K562 (cell line): ENCODE measurements at regions not wholly inside any gene's neighbourhood (a gene's known extent, or its start where the extent isn't known, plus 50 kb on each side); places are given as distances from the start of the nearest gene placed in this dataset.
A peak's percentile ranks its signal among the peaks of the same experiment; 100 is the strongest.

Experiments
- E2F8 ChIP-seq: fragments of 450-650 bp; IDR thresholded peaks from 2 replicates; pipeline ENCODE4 v1.7.1; 2018; ENCODE audit warnings: mild to moderate bottlenecking, low read depth; ENCODE audit not compliant: partially characterized antibody
- GATA2 ChIP-seq: sonication (generic); formaldehyde crosslinking; IDR thresholded peaks from 2 replicates; pipeline ENCODE4 v1.4.0; 2020; ENCODE audit warnings: mild to moderate bottlenecking, missing genetic modification reagents
- HNRNPUL1 ChIP-seq: fragments of 200-400 bp; formaldehyde crosslinking; IDR thresholded peaks from 2 replicates; pipeline ENCODE4 v1.6.1; 2017; ENCODE audit warnings: low read length
- KDM4B ChIP-seq, 2 experiments: fragments of 450-650 bp in 1 of 2; sonication (generic) in 1 of 2; IDR thresholded peaks; 2 replicates each; pipeline ENCODE4 v1.6.1; 2016 to 2017; ENCODE audit warnings: borderline replicate concordance in 2 of 2, antibody characterized with exemption in 1 of 2, low read depth in 1 of 2, mild to moderate bottlenecking in 1 of 2
- MAFG ChIP-seq: fragments of 450-650 bp; conservative IDR thresholded peaks from 2 replicates; pipeline ENCODE4 v1.6.1; 2016; ENCODE audit warnings: missing genetic modification characterization, missing compliant biosample characterization
- MCM5 ChIP-seq: fragments of 450-650 bp; IDR thresholded peaks from 2 replicates; pipeline ENCODE4 v1.6.1; 2016; ENCODE audit warnings: low read depth
- NCOA1 ChIP-seq: fragments of 450-650 bp; IDR thresholded peaks from 2 replicates; pipeline ENCODE4 v1.6.1; 2016; ENCODE audit warnings: low read depth
- RNF2 ChIP-seq: sonication (generic); IDR thresholded peaks from 2 replicates; pipeline ENCODE4 v1.6.1; 2016
- SIN3A ChIP-seq, 2 experiments: fragments of 150-350 bp in 1 of 2; IDR thresholded peaks; 2 replicates each; pipeline ENCODE4 v1.6.1; 2011 to 2016; ENCODE audit warnings: borderline replicate concordance in 2 of 2, low read depth in 2 of 2, low read length in 2 of 2, mild to moderate bottlenecking in 2 of 2, moderate library complexity in 2 of 2; ENCODE audit not compliant: control insufficient read depth in 1 of 2
- SMARCA4 ChIP-seq: fragments of 450-650 bp; IDR thresholded peaks from 2 replicates; pipeline ENCODE4 v1.6.1; 2016
- TCF7L2 ChIP-seq: fragments of 150-350 bp; IDR thresholded peaks from 2 replicates; pipeline ENCODE4 v1.6.1; 2016; ENCODE audit warnings: low read depth, mild to moderate bottlenecking, low read length, moderate library complexity
- TEAD1 ChIP-seq, 2 experiments: fragments of 450-650 bp in 1 of 2; sonication (generic) in 1 of 2; formaldehyde crosslinking; IDR thresholded peaks; 2 replicates each; pipeline versions ENCODE4 v1.4.0 to v1.8.0; 2020 to 2022; ENCODE audit warnings: mild to moderate bottlenecking in 2 of 2, missing genetic modification reagents in 1 of 2
- TFAP4 ChIP-seq: sonication (generic); formaldehyde crosslinking; IDR thresholded peaks from 2 replicates; pipeline ENCODE4 v1.8.0; 2022; ENCODE audit warnings: missing genetic modification reagents, mild to moderate bottlenecking, moderate library complexity, borderline replicate concordance
- TOE1 ChIP-seq, 2 experiments: fragments of 450-650 bp in 1 of 2; sonication (generic) in 1 of 2; formaldehyde crosslinking in 1 of 2; IDR thresholded peaks; 2 replicates each; pipeline versions ENCODE4 v1.7.1 to v1.8.0; 2016 to 2022; ENCODE audit warnings: borderline replicate concordance in 2 of 2, mild to moderate bottlenecking in 2 of 2, antibody characterized with exemption in 1 of 2, inconsistent platforms in 1 of 2, low read depth in 1 of 2, missing genetic modification reagents in 1 of 2, moderate library complexity in 1 of 2
- TRIM24 ChIP-seq, 2 experiments: fragments of 450-650 bp; IDR thresholded peaks; 2 replicates each; pipeline ENCODE4 v1.6.1; 2016
- TSC22D4 ChIP-seq: fragments of 450-650 bp; IDR thresholded peaks from 2 replicates; pipeline ENCODE4 v1.6.1; 2016; ENCODE audit warnings: missing genetic modification characterization, missing biosample characterization, control low read depth
- VEZF1 ChIP-seq: fragments of 200-800 bp; sonication (Bioruptor generic); IDR thresholded peaks from 2 replicates; pipeline ENCODE4 v1.6.1; 2017; ENCODE audit warnings: missing genetic modification characterization, missing compliant biosample characterization
- ZFX ChIP-seq: sonication (generic); formaldehyde crosslinking; IDR thresholded peaks from 2 replicates; pipeline ENCODE4 v1.8.0; 2022; ENCODE audit warnings: mild to moderate bottlenecking, missing genetic modification reagents, moderate library complexity
- ZNF217 ChIP-seq: sonication (generic); formaldehyde crosslinking; IDR thresholded peaks from 2 replicates; pipeline ENCODE4 v1.8.0; 2022; ENCODE audit warnings: mild to moderate bottlenecking, missing genetic modification reagents
- ZNF280A ChIP-seq: fragments of 450-650 bp; IDR thresholded peaks from 2 replicates; pipeline ENCODE4 v1.6.1; 2018; ENCODE audit warnings: mild to moderate bottlenecking, low read depth; ENCODE audit not compliant: partially characterized antibody
- ZNF41 ChIP-seq: fragments of 250-450 bp; sonication (Bioruptor Pico); conservative IDR thresholded peaks from 2 replicates; pipeline ENCODE4 v1.4.0; 2020; ENCODE audit warnings: mild to moderate bottlenecking

- no peak for TF ChIP-seq E2F8
- TF ChIP-seq TOE1 (IDR thresholded peaks at IDR 0.05; ENCODE audit: borderline replicate concordance), result peak; percentile 32; the same call in 1 of the 2 replicates
- no peak for TF ChIP-seq TOE1 (CRISPR knock-in tag; IDR thresholded peaks at IDR 0.05; ENCODE audit: borderline replicate concordance, low read depth)
- TF ChIP-seq NCOA1, result peak; percentile 62; the same call in 1 of the 2 replicates
- peak; percentile 83 to 88 for TF ChIP-seq TRIM24 (IDR thresholded peaks at IDR 0.05)
- TF ChIP-seq MAFG, result peak; percentile 64; the same call in 1 of the 2 replicates
- TF ChIP-seq TSC22D4 (tag), result no peak
- no peak for TF ChIP-seq ZNF41 (CRISPR knock-in tag)
- TF ChIP-seq KDM4B (IDR thresholded peaks at IDR 0.05; ENCODE audit: borderline replicate concordance in 2 of 2, low read depth in 1 of 2), result no peak
- peak; percentile 92 for TF ChIP-seq TFAP4
- TF ChIP-seq ZFX (CRISPR knock-in tag), result no peak
- TF ChIP-seq SIN3A (IDR thresholded peaks at IDR 0.05; ENCODE audit: borderline replicate concordance in 2 of 2, control insufficient read depth in 1 of 2, low read depth in 2 of 2, low read length in 2 of 2), result no peak
- peak; percentile 75 for TF ChIP-seq GATA2
- TF ChIP-seq HNRNPUL1, result no peak
- TF ChIP-seq MCM5, result no peak
- peak; percentile 33; the same call in 1 of the 2 replicates for TF ChIP-seq VEZF1 (CRISPR knock-in tag)
- 0 out of 4 replicates have a peak, but pooled peaks of 1 of the 2 experiments have one; percentile 26 for TF ChIP-seq TEAD1 (CRISPR knock-in tag; IDR thresholded peaks at IDR 0.05)
- TF ChIP-seq ZNF217 (CRISPR knock-in tag), result no peak
- TF ChIP-seq RNF2, result peak; percentile 77
- no peak for TF ChIP-seq ZNF280A
- no peak for TF ChIP-seq TCF7L2
- TF ChIP-seq SMARCA4, result peak; percentile 89
Measured at GRCh38 chr3:72169561-72170472, 384.9 kb upstream of the PROK2 start (continued).
